ENCODE measurements at regions not wholly inside any gene's neighbourhood (a gene's known extent, or its start where the extent isn't known, plus 50 kb on each side); places are given as distances from the start of the nearest gene placed in this dataset.
"Not testable (repeated sequence)": the region's sequence is repeated elsewhere in the genome, so short reads cannot be mapped to it uniquely, and the experiment has no call there.

GRCh38 chr3:198096015-198096414 is 136.0 kb downstream of the LMLN start:
- no peak for DNase-seq (ENCODE audit: low read depth)

- no peak for DNase-seq (ENCODE audit: low read depth)
Measured at GRCh38 chr3:198097048-198097447, 137.0 kb downstream of the LMLN start.

GRCh38 chr3:198098661-198099081 is 138.7 kb downstream of the LMLN start:
- not testable (repeated sequence) for DNase-seq (ENCODE audit: low read depth)

GRCh38 chr3:198103070-198103469 is 143.1 kb downstream of the LMLN start:
- DNase-seq (ENCODE audit: low read depth) = not testable (repeated sequence)

- DNase-seq (ENCODE audit: low read depth) = no peak
Measured at GRCh38 chr3:198106265-198106664, 146.2 kb downstream of the LMLN start.

GRCh38 chr3:198107840-198108734 is 148.1 kb downstream of the LMLN start:
- DNase-seq (ENCODE audit: low read depth) = no peak

- no peak for DNase-seq (ENCODE audit: low read depth)
Measured at GRCh38 chr3:198109883-198110282, 149.9 kb downstream of the LMLN start.

GRCh38 chr3:198112031-198112430 is 152.0 kb downstream of the LMLN start:
- DNase-seq (ENCODE audit: low read depth) = no peak

GRCh38 chr3:198113206-198114053 is 153.4 kb downstream of the LMLN start:
- DNase-seq (ENCODE audit: low read depth) = no peak

GRCh38 chr3:198114516-198114915 is 154.5 kb downstream of the LMLN start:
- DNase-seq (ENCODE audit: low read depth) = not testable (repeated sequence)

- not testable (repeated sequence) for DNase-seq (ENCODE audit: low read depth)
Measured at GRCh38 chr3:198122184-198122583, 162.2 kb downstream of the LMLN start.

- DNase-seq (ENCODE audit: low read depth) = not testable (repeated sequence)
Measured at GRCh38 chr3:198137038-198137835, 177.2 kb downstream of the LMLN start.

- not testable (repeated sequence) for DNase-seq (ENCODE audit: low read depth)
Measured at GRCh38 chr3:198138205-198138604, 178.2 kb downstream of the LMLN start.

- not testable (repeated sequence) for DNase-seq (ENCODE audit: low read depth)
Measured at GRCh38 chr3:198139037-198139436, 179.0 kb downstream of the LMLN start.

GRCh38 chr3:198139513-198140167 is 179.6 kb downstream of the LMLN start:
- DNase-seq (ENCODE audit: low read depth) = not testable (repeated sequence)

GRCh38 chr3:198143300-198144137 is 183.5 kb downstream of the LMLN start:
- DNase-seq (ENCODE audit: low read depth) = not testable (repeated sequence)

- DNase-seq (ENCODE audit: low read depth) = not testable (repeated sequence)
Measured at GRCh38 chr3:198145231-198145784, 185.3 kb downstream of the LMLN start.

- not testable (repeated sequence) for DNase-seq (ENCODE audit: low read depth)
Measured at GRCh38 chr3:198146070-198146469, 186.1 kb downstream of the LMLN start.

GRCh38 chr3:198146559-198147164 is 186.6 kb downstream of the LMLN start:
- not testable (repeated sequence) for DNase-seq (ENCODE audit: low read depth)

GRCh38 chr3:198147213-198147612 is 187.2 kb downstream of the LMLN start:
- not testable (repeated sequence) for DNase-seq (ENCODE audit: low read depth)
